Coronary artery (tissue), 2 donors: ENCODE measurements at regions not wholly inside any gene's neighbourhood (a gene's known extent, or its start where the extent isn't known, plus 50 kb on each side); places are given as distances from the start of the nearest gene placed in this dataset.

Experiments
- DNase-seq: peaks from one replicate; pipeline ENCODE4 v3.0.0-alpha.2; 2017; ENCODE audit warnings: low spot score
- H3K27ac ChIP-seq, 2 donors: fragments of 200-600 bp; sonication (generic); one replicate each; pipeline ENCODE4 v1.5.1; 2016 to 2019
- H3K4me3 ChIP-seq: fragments of 200-600 bp; sonication (generic); 2 replicates; pipeline ENCODE4 v1.5.1; 2016; ENCODE audit warnings: mild to moderate bottlenecking, moderate library complexity
- CTCF ChIP-seq: fragments of 200-600 bp; sonication (generic); IDR thresholded peaks from one replicate; pipeline ENCODE4 v1.5.1; 2019; ENCODE audit warnings: antibody characterized with exemption

- DNase-seq = no peak
- TF ChIP-seq CTCF = no peak
- Histone ChIP-seq H3K27ac (no peak overlapping the region), H3K4me3 (no peak overlapping the region)
Measured at GRCh38 chr9:86601697-86602096, 247.5 kb upstream of the TUT7 start.

GRCh38 chr9:86600977-86601376 lies 246.8 kb upstream of the TUT7 start:
- Histone ChIP-seq H3K4me3 (no peak overlapping the region), H3K27ac (no peak overlapping the region)
- no peak for TF ChIP-seq CTCF
- no peak for DNase-seq

GRCh38 chr9:86600291-86600690 lies 246.1 kb upstream of the TUT7 start:
- no peak overlapping the region for H3K4me3 ChIP-seq
- TF ChIP-seq CTCF = no peak
- no peak overlapping the region for H3K27ac ChIP-seq
- DNase-seq = no peak

- Histone ChIP-seq H3K4me3 (no peak overlapping the region), H3K27ac (no peak overlapping the region)
- no peak for DNase-seq
- no peak for TF ChIP-seq CTCF
Measured at GRCh38 chr9:86599561-86599960, 245.4 kb upstream of the TUT7 start.

- no peak overlapping the region for H3K27ac ChIP-seq
- TF ChIP-seq CTCF = no peak
- no peak overlapping the region for H3K4me3 ChIP-seq
- no peak for DNase-seq
Measured at GRCh38 chr9:86598411-86599239, 244.4 kb upstream of the TUT7 start.

- Histone ChIP-seq H3K27ac (no peak overlapping the region), H3K4me3 (no peak overlapping the region)
- TF ChIP-seq CTCF = no peak
- no peak for DNase-seq
Measured at GRCh38 chr9:86594724-86595123, 240.5 kb upstream of the TUT7 start.

- TF ChIP-seq CTCF = no peak
- DNase-seq = no peak
- no peak overlapping the region for H3K4me3 ChIP-seq
Measured at GRCh38 chr9:86591472-86591871, 237.3 kb upstream of the TUT7 start.

More at GRCh38 chr9:86591472-86591871, 237.3 kb upstream of the TUT7 start:
- no peak overlapping the region for H3K27ac ChIP-seq
